H1 (cell line): ENCODE measurements at regions not wholly inside any gene's neighbourhood (a gene's known extent, or its start where the extent isn't known, plus 50 kb on each side); places are given as distances from the start of the nearest gene placed in this dataset.

Experiments used
- CTCF ChIA-PET: fragments of 300-600 bp; sonication (Branson Sonifier 250); formaldehyde crosslinking; loops from one replicate; lab custom pipeline; 2021; ENCODE audit not compliant: partially characterized antibody; lab: Charles Lee
- POLR2A ChIA-PET: fragments of 300-600 bp; sonication (Branson Sonifier 250); formaldehyde crosslinking; loops from one replicate; lab custom pipeline; 2021; ENCODE audit warnings: inconsistent platforms; ENCODE audit not compliant: partially characterized antibody; lab: Charles Lee
- DNase-seq, 2 experiments: peaks; one replicate each; pipeline versions ENCODE4 v3.0.0 to v3.0.0-alpha.2; 2010 to 2022; ENCODE audit warnings: low spot score in 2 of 2, low read depth in 1 of 2, mixed read lengths in 1 of 2
- FAIRE-seq: peaks from 2 replicates; lab custom pipeline; 2011; peaks lifted over from hg19 to GRCh38; lab: Jason Lieb, UNC
- H2AFZ ChIP-seq: 2 replicates; pipeline ENCODE4 v1.8.1; 2012; ENCODE audit warnings: low read length, inconsistent platforms
- H2AK5ac ChIP-seq: 2 replicates; pipeline ENCODE4 v1.6.1; 2013; ENCODE audit warnings: low read depth, low read length
- H2BK120ac ChIP-seq: replicated peaks from 2 replicates; pipeline ENCODE3; 2013; ENCODE audit warnings: low read depth, low read length, inconsistent platforms
- H2BK12ac ChIP-seq: 2 replicates; pipeline ENCODE4 v1.6.1; 2013; ENCODE audit warnings: low read depth, low read length
- H2BK15ac ChIP-seq: 2 replicates; pipeline ENCODE4 v1.6.1; 2013; ENCODE audit warnings: low read length
- H2BK20ac ChIP-seq: 2 replicates; pipeline ENCODE4 v1.6.1; 2013; ENCODE audit warnings: low read length
- H2BK5ac ChIP-seq: 2 replicates; pipeline ENCODE4 v1.6.1; 2013; ENCODE audit warnings: low read depth, low read length
- H3K14ac ChIP-seq: 2 replicates; pipeline ENCODE4 v1.6.1; 2013; ENCODE audit warnings: inconsistent platforms; ENCODE audit not compliant: insufficient read length
- H3K18ac ChIP-seq: 2 replicates; pipeline ENCODE4 v1.6.1; 2013; ENCODE audit warnings: low read length; ENCODE audit errors: extremely low read depth
- H3K23ac ChIP-seq: 2 replicates; pipeline ENCODE4 v1.6.1; 2013; ENCODE audit warnings: inconsistent platforms; ENCODE audit not compliant: insufficient read length
- H3K23me2 ChIP-seq: 2 replicates; pipeline ENCODE4 v1.6.1; 2013; ENCODE audit warnings: low read depth, low read length
- H3K27ac ChIP-seq: 2 replicates; pipeline ENCODE4 v1.6.1; 2011; ENCODE audit warnings: low read depth, low read length, inconsistent platforms
- H3K27me3 ChIP-seq, 4 experiments: replicated peaks in 1 of 4; 1 replicate in 1 of 4; 2 replicates in 3 of 4; pipeline versions ENCODE4 v1.6.1 to v1.8.1; 2011 to 2013; ENCODE audit warnings: low read length in 3 of 4, mild to moderate bottlenecking in 3 of 4, inconsistent platforms in 2 of 4, mixed read lengths in 2 of 4, moderate library complexity in 1 of 4; ENCODE audit not compliant: control insufficient read depth in 3 of 4, insufficient read depth in 3 of 4; ENCODE audit errors: extremely low read depth in 1 of 4
- H3K36me3 ChIP-seq, 4 experiments: 2 replicates each; pipeline versions ENCODE4 v1.6.1 to v1.8.1; 2011 to 2013; ENCODE audit warnings: mild to moderate bottlenecking in 4 of 4, low read length in 3 of 4, moderate library complexity in 2 of 4, control low read depth in 1 of 4, inconsistent platforms in 1 of 4; ENCODE audit not compliant: insufficient read depth in 4 of 4, control insufficient read depth in 2 of 4
- H3K4ac ChIP-seq: replicated peaks from 2 replicates; pipeline ENCODE3; 2013; ENCODE audit warnings: low read length, low read depth, mixed read lengths, inconsistent platforms; ENCODE audit not compliant: insufficient read length
- H3K4me1 ChIP-seq, 4 experiments: replicated peaks in 1 of 4; 1 replicate in 1 of 4; 2 replicates in 3 of 4; pipeline versions ENCODE4 v1.6.1 to v1.8.1; 2011 to 2013; ENCODE audit warnings: low read length in 3 of 4, inconsistent platforms in 2 of 4, mixed read lengths in 1 of 4; ENCODE audit not compliant: insufficient read depth in 4 of 4, control insufficient read depth in 3 of 4
- H3K4me2 ChIP-seq, 2 experiments: 2 replicates each; pipeline versions ENCODE4 v1.6.1 to v1.8.1; 2011 to 2013; ENCODE audit warnings: low read depth in 2 of 2, low read length in 2 of 2, control low read depth in 1 of 2, inconsistent platforms in 1 of 2, mild to moderate bottlenecking in 1 of 2; ENCODE audit not compliant: insufficient read depth in 1 of 2
- H3K4me3 ChIP-seq, 4 experiments: fragments of 200-600, 300-600 bp in 1 of 4; sonication (generic), shearing (Covaris generic), sonication (Bioruptor Twin) in 1 of 4; 2 replicates each; pipeline versions ENCODE4 v1.5.1 to v1.8.1; 2011 to 2016; ENCODE audit warnings: low read length in 4 of 4, low read depth in 3 of 4, control low read depth in 2 of 4, inconsistent platforms in 2 of 4, mild to moderate bottlenecking in 2 of 4, mixed read lengths in 1 of 4, moderate library complexity in 1 of 4; ENCODE audit not compliant: insufficient read depth in 2 of 4; ENCODE audit errors: extremely low read depth in 1 of 4
- H3K56ac ChIP-seq: replicated peaks from 2 replicates; pipeline ENCODE3; 2013; ENCODE audit warnings: low read depth, mild to moderate bottlenecking, mixed read lengths, low read length, inconsistent platforms; ENCODE audit not compliant: insufficient read length
- H3K79me1 ChIP-seq: 2 replicates; pipeline ENCODE4 v1.6.1; 2013; ENCODE audit warnings: low read depth, low read length, control low read depth
- H3K79me2 ChIP-seq, 2 experiments: 2 replicates each; pipeline versions ENCODE4 v1.6.1 to v1.8.1; 2012 to 2013; ENCODE audit warnings: low read length in 2 of 2, mild to moderate bottlenecking in 2 of 2, inconsistent platforms in 1 of 2; ENCODE audit not compliant: insufficient read depth in 2 of 2, control insufficient read depth in 1 of 2
- H3K9ac ChIP-seq, 4 experiments: replicated peaks in 1 of 4; 1 replicate in 1 of 4; 2 replicates in 3 of 4; pipeline versions ENCODE4 v1.6.1 to v1.8.1; 2011 to 2013; ENCODE audit warnings: low read depth in 3 of 4, low read length in 3 of 4, control low read depth in 2 of 4, mild to moderate bottlenecking in 2 of 4, moderate library complexity in 2 of 4, inconsistent platforms in 1 of 4; ENCODE audit errors: extremely low read depth in 1 of 4
- H3K9me3 ChIP-seq, 2 experiments: 2 replicates each; pipeline versions ENCODE4 v1.6.1 to v1.8.1; 2012 to 2013; ENCODE audit warnings: mild to moderate bottlenecking in 2 of 2, moderate library complexity in 2 of 2, control low read depth in 1 of 2, inconsistent platforms in 1 of 2, low read depth in 1 of 2, low read length in 1 of 2, mixed read lengths in 1 of 2; ENCODE audit not compliant: insufficient read depth in 2 of 2
- H4K20me1 ChIP-seq, 2 experiments: replicated peaks in 1 of 2; 2 replicates each; pipeline versions ENCODE3 to v1.8.1; 2011 to 2013; ENCODE audit warnings: inconsistent platforms in 2 of 2, low read length in 2 of 2, mild to moderate bottlenecking in 1 of 2; ENCODE audit not compliant: insufficient read depth in 2 of 2, control insufficient read depth in 1 of 2
- H4K5ac ChIP-seq: 2 replicates; pipeline ENCODE4 v1.6.1; 2013; ENCODE audit warnings: low read length, low read depth, mixed read lengths, inconsistent platforms; ENCODE audit not compliant: insufficient read length
- H4K8ac ChIP-seq: 2 replicates; pipeline ENCODE4 v1.8.0; 2013; ENCODE audit warnings: mild to moderate bottlenecking, moderate library complexity, low read length, inconsistent platforms; ENCODE audit not compliant: insufficient read depth; ENCODE audit errors: extremely low read depth
- H4K91ac ChIP-seq: replicated peaks from 2 replicates; pipeline ENCODE3; 2013; ENCODE audit warnings: low read length, mixed read lengths, inconsistent platforms; ENCODE audit not compliant: insufficient read length
- BCL11A ChIP-seq, 2 experiments: IDR thresholded peaks; one replicate each; pipeline ENCODE4 v1.6.1; 2011; ENCODE audit warnings: low read depth in 2 of 2, low read length in 2 of 2, mild to moderate bottlenecking in 2 of 2
- CHD1 ChIP-seq: IDR thresholded peaks from 2 replicates; pipeline ENCODE4 v1.6.1; 2012; ENCODE audit warnings: low read depth, low read length, improper control_type of control experiment
- CTBP2 ChIP-seq: IDR thresholded peaks from 2 replicates; pipeline ENCODE4 v1.7.0; 2011; ENCODE audit warnings: borderline replicate concordance, mild to moderate bottlenecking, moderate library complexity, mixed read lengths, low read length; ENCODE audit not compliant: insufficient read depth, insufficient read length
- HDAC2 ChIP-seq, 2 experiments: fragments of 300-600 bp in 1 of 2; sonication (generic) in 1 of 2; IDR thresholded peaks; 2 replicates each; pipeline ENCODE4 v1.6.1; 2011 to 2012; ENCODE audit warnings: low read depth in 2 of 2, low read length in 2 of 2, mild to moderate bottlenecking in 2 of 2, moderate library complexity in 2 of 2, borderline replicate concordance in 1 of 2, inconsistent platforms in 1 of 2
- JUN ChIP-seq: IDR thresholded peaks from 2 replicates; pipeline ENCODE4 v1.6.1; 2011; ENCODE audit warnings: low read depth, mild to moderate bottlenecking, improper control_type of control experiment, low read length
- POLR2AphosphoS5 ChIP-seq: IDR thresholded peaks from 2 replicates; pipeline ENCODE4 v1.6.1; 2011; ENCODE audit warnings: low read depth, low read length
- RAD21 ChIP-seq, 2 experiments: IDR thresholded peaks in 1 of 2; conservative IDR thresholded peaks in 1 of 2; 2 replicates each; pipeline ENCODE4 v1.6.1; 2011; ENCODE audit warnings: low read depth in 2 of 2, low read length in 2 of 2, improper control_type of control experiment in 1 of 2, inconsistent platforms in 1 of 2, mild to moderate bottlenecking in 1 of 2, moderate library complexity in 1 of 2
- RBBP5 ChIP-seq: IDR thresholded peaks from 2 replicates; pipeline ENCODE4 v1.7.1; 2012; ENCODE audit warnings: low read depth, mild to moderate bottlenecking, inconsistent platforms, low read length, moderate library complexity, borderline replicate concordance
- SAP30 ChIP-seq: fragments of 300-600 bp; sonication (generic); IDR thresholded peaks from 2 replicates; pipeline ENCODE4 v1.7.1; 2012; ENCODE audit warnings: low read length, moderate library complexity, mild to moderate bottlenecking, inconsistent platforms; ENCODE audit not compliant: insufficient read depth, insufficient replicate concordance
- TAF7 ChIP-seq: optimal IDR thresholded peaks from 2 replicates; pipeline ENCODE3; 2011; ENCODE audit warnings: low read depth, mild to moderate bottlenecking, inconsistent platforms, low read length, moderate library complexity, borderline replicate concordance
- USF2 ChIP-seq: IDR thresholded peaks from 2 replicates; pipeline ENCODE4 v1.6.1; 2011; ENCODE audit warnings: low read length, improper control_type of control experiment
- WGBS, 2 experiments: shearing (Covaris generic) in 1 of 2; methylation state at CpG; one replicate each; pipeline versions ENCODE4 v1.1.6 to v1.1.7; 2013 to 2015; ENCODE audit warnings: low lambda C conversion rate in 2 of 2, mixed read lengths in 2 of 2, inconsistent platforms in 1 of 2, low coverage in 1 of 2, missing lambda C conversion rate in 1 of 2; ENCODE audit not compliant: insufficient replicate concordance in 2 of 2, insufficient coverage in 1 of 2, insufficient read length in 1 of 2; ENCODE audit errors: extremely low coverage in 1 of 2, missing lambda C conversion rate in 1 of 2; 5-methylcytosine and 5-hydroxymethylcytosine counted together

DNA sequence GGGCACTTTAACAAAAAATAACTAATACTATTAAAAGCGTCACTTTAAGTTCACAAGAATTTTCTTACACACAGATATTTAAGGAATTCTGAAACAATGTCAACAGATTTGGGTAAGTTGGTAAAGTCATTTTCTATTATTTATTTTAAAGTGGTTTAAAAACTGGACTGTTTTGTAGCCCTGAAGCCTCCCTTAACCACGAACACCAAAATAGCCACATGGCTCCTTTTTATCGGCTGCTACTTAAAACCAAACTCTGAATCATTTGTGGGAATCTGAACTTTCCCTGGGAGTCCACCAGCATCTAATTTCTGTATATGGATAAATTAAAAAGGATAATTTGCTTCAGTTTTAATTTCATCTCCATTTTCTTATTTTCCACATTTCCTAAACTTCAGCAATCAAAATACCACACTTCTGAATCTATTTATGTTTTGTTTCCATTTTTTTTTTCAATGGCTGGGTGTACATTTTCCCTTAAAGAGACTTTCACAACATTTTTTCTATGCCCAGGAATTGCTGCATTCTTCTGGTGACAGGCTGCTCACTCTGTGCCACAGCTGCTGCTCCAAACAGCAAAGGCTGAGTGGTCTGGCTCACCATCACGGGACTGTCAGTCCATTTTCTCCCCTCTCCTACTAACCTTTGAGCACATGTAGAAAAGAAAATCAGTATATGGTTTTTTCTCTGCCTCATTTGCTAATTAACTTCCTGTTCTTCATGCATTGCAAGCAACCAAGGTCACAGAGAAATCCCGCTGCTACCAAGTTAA is 255.5 kb upstream of the KCNJ16 start:
- no peak overlapping the region for H4K5ac ChIP-seq
- no peaks in the 10 kb centered on the region for H4K20me1 ChIP-seq
- no peak overlapping the region for H3K9ac ChIP-seq
- no peak overlapping the region for H2BK12ac ChIP-seq
- H3K27me3 ChIP-seq: no peaks in the 10 kb centered on the region
- H3K36me3 ChIP-seq: no peaks in the 10 kb centered on the region
- no peak overlapping the region for H3K23ac ChIP-seq
- no peak overlapping the region for H2AFZ ChIP-seq
- H3K4me1 ChIP-seq: no peaks in the 10 kb centered on the region
- no peaks in the 10 kb centered on the region for H3K23me2 ChIP-seq
- H3K9me3 ChIP-seq: peaks cover 10 to 13% of the 10 kb centered on the region in 2 experiments; a peak in 2 of 4 replicates
- no peak overlapping the region for H2BK5ac ChIP-seq
- no peak overlapping the region for H3K4ac ChIP-seq
- H2AK5ac ChIP-seq: no peak overlapping the region
- H3K4me3 ChIP-seq: no peak overlapping the region
- H3K56ac ChIP-seq: no peak overlapping the region
- no peaks in the 10 kb centered on the region for H3K79me2 ChIP-seq
- no peak overlapping the region for H3K27ac ChIP-seq
- H2BK15ac ChIP-seq: no peak overlapping the region
- no peak overlapping the region for H4K91ac ChIP-seq
- no peaks in the 10 kb centered on the region for H3K79me1 ChIP-seq
- no peak overlapping the region for H3K14ac ChIP-seq
- H3K4me2 ChIP-seq: no peak overlapping the region
- no peak for FAIRE-seq
- no peak overlapping the region for H4K8ac ChIP-seq
- WGBS, 2 experiments: 89% methylated on average over 5 of the region's 5 CpGs; no CpG with 5 or more reads in 1 of the 2 experiments
- H3K18ac ChIP-seq: no peak overlapping the region
- H2BK120ac ChIP-seq: no peak overlapping the region
- no peak overlapping the region for H2BK20ac ChIP-seq
- ChIA-PET POLR2A (no interaction called here), CTCF (interaction anchor here (0.8 to 1.0 kb wide), 2 partner anchors 17 to 213 kb away, joined by 3 to 4 read pairs; no protein-coding TSS in a partner anchor)
- DNase-seq: no peak
- no peak for TF ChIP-seq HDAC2 (IDR thresholded peaks at IDR 0.05; ENCODE audit: borderline replicate concordance in 1 of 2, low read depth in 2 of 2, low read length in 2 of 2)
- TF ChIP-seq RBBP5: no peak
- TF ChIP-seq SAP30: no peak
- no peak for TF ChIP-seq CHD1
- no peak for TF ChIP-seq CTBP2
- no peak for TF ChIP-seq TAF7
- TF ChIP-seq POLR2AphosphoS5: no peak
- no peak for TF ChIP-seq JUN
- no peak for TF ChIP-seq RAD21 (IDR thresholded peaks at IDR 0.05 in 1 of 2, conservative IDR thresholded peaks at IDR 0.05 in 1 of 2; ENCODE audit: low read depth in 2 of 2, low read length in 2 of 2)
- no peak for TF ChIP-seq USF2
- TF ChIP-seq BCL11A (IDR thresholded peaks at IDR 0.05; ENCODE audit: low read depth in 2 of 2, low read length in 2 of 2): no peak
